Hypothalamus (tissue), 51 donors: ENCODE measurements at regions not wholly inside any gene's neighbourhood (a gene's known extent, or its start where the extent isn't known, plus 50 kb on each side); places are given as distances from the start of the nearest gene placed in this dataset.

Source experiments
- DNase-seq, 51 donors: peaks; one replicate each; lab custom pipeline; 2025; lab: John Stamatoyannopoulos, UW

DNA sequence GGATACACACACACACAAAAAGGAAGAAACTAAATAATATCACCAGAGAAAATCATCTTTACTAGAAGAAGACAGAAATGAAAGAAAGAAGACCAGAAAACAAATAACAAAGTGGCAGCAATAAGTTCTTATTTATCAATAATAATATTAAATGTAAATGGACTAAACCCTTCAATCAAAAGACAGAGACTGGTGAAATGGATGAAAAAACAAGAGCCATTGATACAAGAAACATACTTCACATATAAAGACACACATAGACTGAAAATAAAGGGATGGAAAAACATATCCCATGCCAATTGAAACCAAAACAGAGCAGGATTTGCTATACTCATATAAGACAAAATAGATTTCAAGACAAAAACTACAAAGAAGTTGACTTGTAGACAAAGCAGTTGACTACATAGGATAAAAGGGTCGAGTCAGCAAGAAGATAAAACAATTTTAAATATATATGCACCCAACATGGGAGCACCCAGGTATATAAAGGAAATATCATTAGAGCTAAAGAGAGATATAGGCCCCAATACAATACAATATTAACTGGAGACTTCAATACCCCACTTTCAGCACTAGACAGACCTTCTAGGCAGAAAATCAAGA lies 259.4 kb downstream of the EPM2A start:
- no peak for DNase-seq

DNA sequence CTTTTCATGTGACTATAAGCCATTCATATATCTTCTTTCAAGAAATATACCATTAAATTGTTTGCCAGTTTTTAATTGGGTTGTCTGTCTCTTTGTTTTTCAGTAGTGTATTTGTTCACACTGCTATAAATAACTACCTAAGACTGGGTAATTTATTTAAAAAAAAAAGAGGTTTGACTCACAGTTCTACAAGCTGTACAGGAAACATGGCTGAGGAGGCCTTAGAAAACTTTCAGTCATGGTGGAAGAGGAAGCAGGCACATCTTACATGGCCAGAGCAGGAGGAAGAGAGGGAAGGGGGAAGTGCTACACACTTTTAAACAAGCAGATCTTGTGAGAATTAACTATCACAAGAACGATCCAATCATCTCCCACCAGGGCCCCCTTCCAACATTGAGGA lies 255.3 kb downstream of the EPM2A start:
- no peak for DNase-seq

DNA sequence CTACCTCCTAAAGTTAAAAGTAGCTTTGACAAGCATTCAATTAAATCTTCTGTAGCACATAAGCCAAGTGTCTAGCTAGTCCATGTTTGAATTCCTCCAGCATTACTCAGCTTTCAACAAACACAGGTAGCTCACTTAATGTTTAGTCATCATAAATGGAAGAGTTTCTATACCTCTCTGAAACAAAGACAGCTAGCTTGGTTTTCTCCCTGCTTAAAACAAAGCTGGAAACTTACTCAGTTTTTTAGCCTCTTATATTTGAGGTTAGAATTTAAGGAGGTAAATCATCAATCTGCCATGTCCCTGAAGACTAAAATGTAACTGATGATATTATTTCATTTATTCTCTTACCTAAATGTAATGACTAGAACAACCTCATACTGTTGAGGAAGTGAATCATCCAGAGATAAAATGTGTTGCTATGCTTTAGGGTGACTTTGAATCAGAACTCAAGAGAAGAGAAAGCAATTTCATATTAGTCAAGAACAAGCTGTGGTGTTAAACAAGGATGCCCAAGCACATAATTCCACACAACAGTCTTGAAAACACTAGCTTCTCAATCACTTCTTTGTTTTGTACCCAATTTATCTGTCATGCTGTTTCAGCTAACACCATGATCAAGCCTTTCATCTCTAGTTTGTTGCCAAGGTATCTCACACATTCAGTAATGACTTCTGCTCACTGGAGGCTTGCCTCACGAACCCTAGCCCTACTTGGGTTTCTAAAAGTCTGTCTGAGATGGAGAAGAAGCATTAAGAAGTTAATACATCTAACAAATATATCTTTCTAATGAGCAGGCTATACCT lies 251.9 kb downstream of the EPM2A start:
- DNase-seq = no peak

DNA sequence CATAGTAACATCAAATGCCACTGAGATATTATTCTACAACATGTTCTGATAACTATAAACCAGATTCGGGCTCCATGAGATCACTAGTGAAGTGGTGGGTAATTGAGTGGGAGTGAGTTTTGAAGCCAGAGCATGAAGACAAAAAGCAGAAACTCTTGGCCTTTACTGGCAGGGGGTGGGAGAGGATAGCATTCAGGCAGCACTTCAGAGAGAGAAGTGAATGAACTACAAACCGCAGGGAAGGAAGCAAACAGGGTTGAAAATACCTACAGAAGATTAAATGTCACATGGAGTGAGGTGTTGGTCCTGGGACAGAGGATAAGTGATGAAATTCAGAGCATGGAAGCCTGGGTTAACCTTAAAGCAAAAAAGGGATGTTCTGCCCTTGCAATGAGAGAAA lies 250.0 kb downstream of the EPM2A start:
- no peak for DNase-seq

DNA sequence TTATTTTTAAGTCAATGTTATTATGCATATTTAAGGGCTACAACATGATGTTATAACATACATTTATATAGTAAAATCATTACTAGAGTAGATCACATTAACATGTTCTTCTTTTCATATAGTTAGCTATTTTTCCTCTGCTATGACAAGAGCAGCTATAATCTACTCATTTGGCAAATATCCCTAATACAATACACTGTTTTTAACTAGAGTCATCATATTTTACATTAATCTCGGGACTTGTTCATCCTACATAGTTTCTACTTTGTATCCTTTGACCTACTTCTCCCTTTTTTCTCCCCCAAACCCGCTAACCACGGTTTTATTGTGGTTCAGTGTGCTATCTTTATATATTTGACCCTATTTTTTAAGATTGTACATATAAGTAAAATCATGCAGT lies 249.0 kb downstream of the EPM2A start:
- no peak for DNase-seq

DNA sequence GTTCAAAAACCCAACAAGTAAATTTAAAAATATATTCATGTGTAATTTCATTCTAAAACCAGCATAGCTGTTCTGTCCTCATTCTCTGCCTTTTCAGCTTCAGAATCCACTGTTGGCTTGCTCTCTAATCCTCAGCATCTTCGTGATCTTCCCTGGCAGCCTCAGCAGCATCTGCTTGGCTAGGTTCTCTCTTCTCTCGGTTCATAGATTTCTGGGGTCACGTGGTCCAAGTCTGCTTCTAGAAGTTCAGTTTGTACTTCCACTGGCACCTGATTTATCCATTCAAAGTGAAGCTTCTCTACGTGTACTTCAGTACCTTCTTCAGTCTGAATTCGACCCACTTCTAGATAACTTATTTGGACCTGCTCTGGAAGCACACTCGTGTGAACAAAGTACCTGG lies 245.7 kb downstream of the EPM2A start:
- no peak for DNase-seq

DNA sequence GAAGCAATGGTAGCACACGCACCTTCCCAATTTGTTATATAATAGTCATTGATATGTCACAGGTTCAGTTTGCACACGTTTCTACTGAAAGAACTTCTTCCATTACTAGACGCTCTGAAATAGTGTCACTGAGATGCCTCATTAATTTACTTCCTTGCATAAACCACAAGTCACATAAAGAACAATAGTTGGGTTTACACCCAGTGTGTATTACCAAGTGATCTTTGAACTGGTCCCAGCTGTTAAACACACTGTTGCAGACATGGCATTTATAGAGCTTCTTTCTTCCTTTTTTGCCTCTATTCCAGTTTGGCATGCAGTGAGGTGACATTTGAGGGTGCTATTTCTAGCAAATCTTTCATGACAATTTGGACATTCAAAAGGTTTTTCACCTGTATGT lies 245.3 kb downstream of the EPM2A start:
- no peak for DNase-seq

DNA sequence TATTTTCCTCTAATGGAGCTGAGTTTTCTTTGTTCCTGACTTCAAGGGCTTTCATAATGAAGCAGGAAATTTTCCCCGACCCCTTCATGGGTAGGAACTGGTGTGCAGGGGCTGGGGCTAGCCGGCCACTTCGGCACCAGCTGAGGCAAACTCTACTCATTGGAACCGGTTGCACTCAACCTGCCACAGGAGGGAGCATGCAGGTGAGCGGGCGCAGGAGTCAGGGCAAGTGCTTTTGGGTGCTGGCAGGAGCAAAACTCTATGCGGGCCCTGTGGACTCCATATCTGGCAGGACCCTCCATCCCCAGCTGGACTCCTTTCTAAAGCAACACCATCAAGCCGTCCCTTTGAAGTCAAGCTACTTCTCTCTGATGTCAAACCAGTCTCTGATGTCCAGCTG lies 244.2 kb downstream of the EPM2A start:
- no peak for DNase-seq

DNA sequence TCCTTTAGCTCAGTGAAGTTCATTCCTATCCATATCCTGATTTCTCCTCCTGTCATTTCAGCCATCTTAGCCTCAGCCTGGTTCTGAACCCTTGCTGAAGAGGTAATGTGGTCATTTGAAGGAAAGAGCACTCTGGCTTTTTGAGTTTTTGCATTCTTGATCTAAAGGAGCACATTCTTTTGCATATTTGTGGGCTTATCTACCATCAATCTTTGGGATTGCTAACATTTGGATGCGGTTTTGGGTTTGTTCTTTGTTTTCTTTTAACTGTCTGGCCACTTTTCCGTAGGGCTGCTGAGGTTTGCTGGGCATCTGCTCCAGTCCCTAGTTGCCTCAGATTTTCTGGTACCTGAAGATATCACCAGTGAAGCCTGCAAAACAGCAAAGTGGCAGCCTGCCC lies 238.3 kb downstream of the EPM2A start:
- no peak for DNase-seq

DNA sequence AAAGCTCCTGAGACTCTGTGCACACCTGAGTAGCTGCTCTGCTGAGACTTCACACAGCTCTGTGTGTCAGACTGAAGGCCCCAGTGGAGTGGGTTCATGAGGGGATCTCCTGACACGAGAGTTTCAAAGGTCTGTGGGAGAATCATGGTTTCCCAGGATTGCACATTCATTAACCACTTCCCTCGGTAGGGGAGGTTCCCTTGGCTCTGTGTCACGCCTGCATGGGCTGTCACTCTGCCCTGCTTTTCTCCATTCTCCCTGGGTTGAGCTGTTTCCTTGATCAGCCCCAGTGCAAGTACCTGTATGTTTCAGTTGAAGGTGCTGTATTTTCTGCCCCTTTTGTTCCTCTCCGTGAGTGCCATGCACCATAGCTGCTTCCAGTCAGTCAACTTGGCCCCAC lies 236.9 kb downstream of the EPM2A start:
- no peak for DNase-seq

DNA sequence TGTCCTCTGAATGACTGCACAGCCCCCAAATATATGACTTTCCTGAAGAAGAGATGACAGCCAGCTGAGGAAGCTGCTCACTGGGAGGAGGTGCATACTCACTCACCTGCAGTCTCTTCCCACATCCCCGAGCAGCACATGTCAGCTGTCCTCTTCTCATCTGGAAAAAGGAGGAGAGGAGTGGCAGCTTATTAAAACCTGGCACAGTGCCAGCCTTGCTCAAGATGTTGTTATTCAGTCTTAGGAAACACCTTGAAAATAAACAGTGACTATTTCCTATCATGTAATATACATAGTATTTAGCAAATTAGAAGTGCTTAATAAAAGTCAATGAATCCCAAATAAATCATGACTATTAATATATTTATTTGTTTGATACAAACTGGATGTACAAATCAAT lies 232.9 kb downstream of the EPM2A start:
- no peak for DNase-seq

DNA sequence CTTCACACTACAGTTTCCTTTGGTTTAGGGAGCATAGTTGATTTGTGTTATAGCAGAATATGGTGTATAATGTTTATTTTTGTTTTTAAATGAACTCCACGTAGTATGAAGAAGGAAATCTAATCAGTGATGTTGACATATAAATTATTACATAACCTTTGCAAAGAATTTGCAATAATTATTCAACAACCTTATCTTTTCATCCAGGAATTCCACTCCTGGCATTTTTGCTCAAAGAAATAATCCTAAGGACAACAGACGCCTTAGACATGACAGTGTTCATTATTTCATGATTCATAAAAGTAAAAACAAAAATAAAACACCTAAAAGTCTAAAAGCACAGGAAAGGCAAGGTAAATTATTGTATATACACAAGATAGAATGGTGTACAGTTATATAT lies 229.2 kb downstream of the EPM2A start:
- DNase-seq = no peak

DNA sequence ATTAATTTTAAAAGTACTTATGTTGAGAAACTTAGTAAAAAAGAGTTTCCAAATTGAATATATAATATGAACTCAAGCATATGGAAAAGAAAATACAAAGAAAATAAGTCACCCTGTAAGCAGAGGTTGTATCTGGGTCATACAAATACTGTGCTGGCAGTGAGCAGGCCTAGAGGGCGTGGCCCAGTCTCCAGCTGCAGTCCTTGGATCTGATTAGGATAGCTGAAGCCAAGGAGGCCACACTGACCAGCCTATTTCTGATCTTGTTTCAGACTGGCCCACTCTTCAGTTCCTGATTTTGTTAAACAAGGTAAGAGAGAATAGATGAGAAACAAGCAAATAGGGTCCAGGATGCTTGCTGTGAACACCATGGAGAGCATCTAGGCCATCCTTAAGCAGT lies 228.8 kb downstream of the EPM2A start:
- peak in 1 of 51 donors; percentile 7 for DNase-seq

DNA sequence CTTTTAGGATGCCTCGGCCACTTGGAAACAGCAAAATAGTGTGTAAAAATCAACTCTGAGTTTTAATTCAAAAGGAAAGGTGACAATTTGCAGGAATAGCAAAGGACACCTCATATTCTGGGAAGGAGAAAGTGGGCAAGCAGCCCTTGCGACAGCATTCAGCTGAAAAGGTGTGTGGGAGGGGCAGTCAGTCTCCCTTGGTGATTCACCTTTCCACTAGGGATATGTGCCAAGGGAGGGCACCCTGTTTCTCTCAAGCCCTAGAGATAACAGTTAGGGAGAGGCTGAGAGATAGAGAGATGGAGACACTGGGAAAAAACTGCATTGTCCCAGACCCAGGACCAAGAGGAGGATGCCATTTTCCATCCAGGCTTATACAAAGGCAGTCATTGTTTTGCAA lies 228.1 kb downstream of the EPM2A start:
- no peak for DNase-seq

DNA sequence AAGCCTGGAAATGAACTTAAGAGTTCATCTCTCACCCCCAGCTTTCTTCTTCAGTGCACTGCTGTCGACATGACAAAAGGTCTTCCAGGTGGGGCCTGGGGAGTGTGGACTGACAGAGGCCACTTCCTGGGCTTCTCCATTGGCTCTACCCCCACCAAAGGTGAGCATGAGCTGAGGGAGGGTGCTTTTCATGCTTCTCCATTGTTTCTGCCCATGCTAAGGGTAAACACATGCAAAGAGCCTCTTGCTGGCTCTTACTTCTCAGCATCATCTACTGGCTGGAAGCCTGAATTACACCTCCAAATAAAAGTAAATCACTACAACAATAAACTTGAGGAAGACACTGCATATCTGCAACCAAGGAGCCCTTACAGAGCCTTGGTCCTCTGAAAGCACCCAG lies 227.2 kb downstream of the EPM2A start:
- DNase-seq = no peak

DNA sequence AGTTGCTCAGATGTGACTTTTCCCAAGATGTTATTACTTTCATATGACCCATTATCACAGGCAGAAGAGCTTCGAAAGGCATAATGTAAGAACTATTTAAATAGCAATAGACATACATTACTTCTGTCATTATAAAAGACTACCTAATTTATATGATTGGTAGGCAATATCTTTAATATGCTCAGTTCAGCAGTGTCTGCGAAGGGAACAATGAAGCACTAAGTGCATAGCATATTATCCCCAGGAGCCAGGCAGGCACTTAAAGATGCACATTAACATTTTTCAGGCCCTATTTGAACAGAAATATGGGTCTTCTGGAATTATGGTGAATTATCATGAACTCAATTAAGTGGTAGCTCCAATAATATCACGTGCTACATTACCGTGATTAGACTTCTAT lies 217.8 kb downstream of the EPM2A start:
- DNase-seq = no peak

DNA sequence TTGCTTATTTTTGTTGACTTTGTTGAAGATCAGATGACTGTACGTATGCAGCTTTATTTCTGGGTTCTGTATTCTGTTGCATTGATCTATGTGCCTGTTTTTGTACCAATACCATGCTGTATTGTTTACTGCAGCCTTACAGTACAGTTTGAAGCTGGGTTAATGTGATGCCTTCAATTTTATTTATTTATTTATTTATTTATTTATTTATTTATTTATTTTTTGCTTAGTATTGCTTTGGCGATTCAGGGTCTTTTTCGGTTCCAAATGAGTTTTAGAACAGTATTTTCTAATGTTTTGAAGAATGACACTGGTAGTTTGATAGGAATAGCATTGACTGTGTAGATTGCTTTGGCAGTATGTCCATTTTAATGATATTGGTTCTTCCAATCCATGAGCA lies 210.3 kb downstream of the EPM2A start:
- DNase-seq = no peak

DNA sequence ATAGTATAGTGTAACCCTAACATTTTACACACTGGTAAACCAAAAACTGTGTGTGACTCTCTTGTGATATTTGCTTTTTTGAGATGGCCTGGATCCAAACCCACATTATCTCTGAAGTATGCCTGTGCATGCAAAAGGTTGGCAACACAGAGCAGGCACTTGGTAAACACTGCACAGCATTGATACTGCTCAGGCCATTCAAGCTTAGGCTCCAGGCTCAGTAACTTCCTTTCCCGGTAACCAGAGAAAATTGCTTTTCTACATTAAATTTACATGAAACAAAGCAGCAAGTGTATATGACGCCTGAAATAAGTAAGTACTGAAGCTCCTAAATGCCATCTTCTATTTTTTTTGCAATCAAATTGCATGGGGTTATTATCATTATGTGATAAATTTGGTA lies 205.7 kb downstream of the EPM2A start:
- DNase-seq = no peak

DNA sequence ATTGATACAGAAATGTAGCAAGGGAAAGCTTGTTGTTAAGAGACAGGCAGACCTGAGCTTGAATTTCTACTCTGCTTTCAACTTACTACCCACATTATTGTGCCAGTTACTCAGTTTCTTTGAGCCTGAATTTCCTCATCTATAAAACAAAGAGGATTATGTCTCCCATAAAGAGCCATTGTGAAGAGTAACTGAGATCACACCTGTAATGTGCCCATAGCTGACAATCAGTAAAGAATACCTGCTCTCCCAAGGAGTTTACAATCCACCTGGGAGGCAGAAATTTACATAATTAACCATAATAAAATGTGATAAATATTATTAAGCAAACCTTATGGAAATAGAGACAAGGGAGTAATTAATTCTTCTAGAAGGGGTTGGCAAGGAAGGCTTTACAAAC lies 204.9 kb downstream of the EPM2A start:
- no peak for DNase-seq

DNA sequence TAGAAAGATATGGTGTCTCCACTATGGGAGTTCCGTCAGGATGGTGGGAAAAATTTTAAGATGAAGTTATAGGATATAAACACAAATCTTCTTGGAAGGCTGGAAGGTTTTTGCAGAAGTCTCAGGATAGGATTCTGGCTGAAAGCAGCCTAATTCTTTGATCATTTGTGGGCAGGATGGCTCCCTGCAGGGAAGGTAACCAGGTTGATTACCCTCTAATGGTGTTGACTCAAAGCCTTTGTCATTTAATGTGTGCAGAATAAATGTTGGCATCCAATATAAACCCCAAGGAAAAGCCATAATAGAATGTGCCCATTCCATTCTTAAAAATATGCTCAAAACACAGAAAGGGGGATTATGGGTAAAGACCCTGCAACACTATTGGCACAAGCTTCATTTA lies 204.3 kb downstream of the EPM2A start:
- DNase-seq = no peak

DNA sequence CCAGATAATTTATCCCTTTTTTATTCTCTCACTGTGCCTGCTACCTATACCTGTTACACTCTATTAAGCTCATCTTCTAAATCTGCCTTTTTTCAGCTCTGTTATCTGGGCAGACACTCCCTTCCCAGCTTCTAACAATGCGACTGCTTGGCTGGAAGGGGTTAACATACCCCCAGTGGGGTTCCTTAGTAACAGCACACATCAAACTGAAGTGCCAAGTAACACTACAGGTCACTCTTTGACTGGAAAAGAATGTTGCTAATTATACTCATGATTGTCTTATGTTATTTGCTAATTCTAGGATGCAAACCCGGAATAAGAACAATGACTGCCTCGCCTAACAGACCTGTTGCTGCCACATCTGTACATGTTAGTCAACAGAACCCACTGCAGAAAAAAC lies 203.5 kb downstream of the EPM2A start:
- no peak for DNase-seq

DNA sequence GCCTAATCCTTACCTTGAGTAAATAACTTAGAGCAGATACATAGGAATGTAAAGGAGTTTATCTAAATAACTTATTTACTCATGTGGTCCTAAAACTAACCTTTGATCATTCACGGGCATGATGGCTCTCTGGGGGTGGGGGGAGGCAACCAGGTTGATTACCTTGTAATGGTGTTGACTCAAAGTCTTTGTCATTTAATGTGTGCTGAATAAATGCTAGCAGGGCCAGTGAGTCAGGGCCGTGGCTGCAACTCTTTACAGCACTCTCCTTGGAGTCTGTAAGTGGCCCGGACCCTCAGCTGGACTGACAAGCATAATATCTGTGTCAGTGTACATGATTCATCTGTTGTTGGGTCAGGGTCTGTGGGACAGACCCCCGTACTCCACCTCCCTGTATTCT lies 203.0 kb downstream of the EPM2A start:
- DNase-seq = no peak

DNA sequence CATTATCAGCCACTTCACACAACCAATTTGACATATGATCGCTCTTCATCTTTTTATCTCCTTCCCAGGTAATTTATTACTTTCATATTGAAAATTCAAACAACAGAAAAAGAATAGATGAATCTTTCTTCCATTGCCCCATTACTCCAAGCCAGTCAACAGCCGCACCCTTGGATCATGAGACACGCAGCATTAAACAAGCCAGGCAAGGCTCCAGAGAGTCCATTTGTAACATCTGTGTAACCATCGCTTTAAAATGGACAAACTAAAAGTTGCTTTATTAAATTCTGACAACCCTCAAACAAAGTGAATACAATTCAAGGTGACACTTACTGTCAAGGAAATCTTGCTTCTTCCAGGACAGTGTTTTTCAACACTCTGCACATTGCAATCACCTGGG lies 200.3 kb downstream of the EPM2A start:
- no peak for DNase-seq
